ENCODE measurements at regions not wholly inside any gene's neighbourhood (a gene's known extent, or its start where the extent isn't known, plus 50 kb on each side); places are given as distances from the start of the nearest gene placed in this dataset.
"Not testable (repeated sequence)": the region's sequence is repeated elsewhere in the genome, so short reads cannot be mapped to it uniquely, and the experiment has no call there.

DNA sequence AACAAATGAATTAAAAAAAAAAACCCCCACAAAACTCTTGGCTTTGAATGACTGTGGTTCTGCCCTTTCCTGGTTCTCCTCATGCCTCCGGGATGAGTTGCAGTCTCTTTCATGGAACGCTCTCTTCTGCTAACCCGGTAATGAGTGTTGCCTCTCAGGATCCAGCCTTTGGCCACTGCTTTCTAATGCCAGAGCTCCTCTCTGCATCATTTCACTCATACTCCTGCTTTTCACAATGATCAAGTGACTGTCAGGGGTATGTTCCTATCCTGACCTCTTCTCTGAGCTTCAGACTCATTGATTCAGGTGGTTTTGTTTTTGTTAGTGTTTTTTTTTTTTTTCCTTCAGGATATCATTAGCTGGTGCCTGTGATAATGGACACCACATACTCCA is 230.2 kb downstream of the OPA1 start:
- not testable (repeated sequence) for TF ChIP-seq CTCF (optimal IDR thresholded peaks at IDR 0.05 in 1 of 3, IDR thresholded peaks at IDR 0.05 in 1 of 3, conservative IDR thresholded peaks at IDR 0.05 in 1 of 3; ENCODE audit: extremely low read depth in 1 of 3, insufficient read depth in 2 of 3, low read length in 3 of 3); EZH2 (IDR thresholded peaks at IDR 0.05; ENCODE audit: low read length)

Measured in keratinocyte (primary cell).